ENCODE measurements at regions not wholly inside any gene's neighbourhood (a gene's known extent, or its start where the extent isn't known, plus 50 kb on each side); places are given as distances from the start of the nearest gene placed in this dataset.

DNA sequence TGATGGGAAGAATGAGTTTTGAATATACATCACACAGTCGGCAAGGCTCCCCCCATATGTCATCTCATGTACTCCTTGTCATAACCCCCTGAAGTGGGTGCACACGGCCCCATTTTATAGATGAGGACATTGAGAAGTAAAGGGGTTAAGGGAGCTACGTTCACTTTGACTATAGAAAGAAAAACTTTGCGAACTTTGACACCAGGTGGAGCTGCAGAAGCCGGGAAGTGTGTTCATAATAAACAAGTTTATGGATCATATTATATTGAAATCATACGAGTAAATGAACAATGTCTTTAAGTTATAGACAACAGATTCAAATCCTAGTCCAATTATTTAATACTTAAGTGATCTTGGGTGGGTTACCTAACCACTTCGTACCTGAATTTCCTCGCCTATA, 203.8 kb upstream of the PITX2 start:
- H3K9me3 ChIP-seq (ENCODE audit: insufficient read depth, low read length): no peaks in the 10 kb centered on the region
- H3K4me1 ChIP-seq (ENCODE audit: insufficient read depth, insufficient read length): no peaks in the 10 kb centered on the region
- TF ChIP-seq YY1 (IDR thresholded peaks at IDR 0.05; ENCODE audit: insufficient read depth, insufficient read length): no peak
- TF ChIP-seq SUZ12 (IDR thresholded peaks at IDR 0.05; ENCODE audit: extremely low read depth, insufficient read depth, insufficient read length): no peak
- no peak for TF ChIP-seq ZNF274 (IDR thresholded peaks at IDR 0.05; ENCODE audit: low read depth, low read length)
- H3K9ac ChIP-seq (ENCODE audit: insufficient read length, low read depth): no peak overlapping the region
- no peak for DNase-seq (ENCODE audit: low read depth, low spot score)
- no peaks in the 10 kb centered on the region for H3K36me3 ChIP-seq (ENCODE audit: insufficient read depth, insufficient read length, low read length)
- H3K27me3 ChIP-seq (ENCODE audit: insufficient read depth, insufficient read length): no peaks in the 10 kb centered on the region
- no peak overlapping the region for H3K4me3 ChIP-seq (ENCODE audit: insufficient read length, low read depth)

DNA sequence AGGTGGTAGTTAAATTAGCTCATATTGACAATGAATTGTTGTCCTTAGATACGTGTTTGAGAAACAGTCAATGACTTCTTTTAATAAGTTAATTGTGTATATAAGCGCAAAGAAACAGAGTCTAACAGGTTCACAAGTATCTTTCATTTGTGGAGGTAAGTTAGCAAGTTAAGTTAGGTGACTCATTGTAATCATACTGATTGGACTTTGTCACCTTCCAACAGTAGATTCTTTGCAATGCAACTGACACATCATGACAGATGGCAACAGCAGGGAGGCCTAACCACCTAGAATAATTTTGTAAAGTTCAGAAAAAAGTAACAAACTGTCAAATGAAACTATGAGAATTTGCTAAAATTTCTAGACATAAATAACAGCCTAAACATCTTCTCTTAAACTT, 207.6 kb upstream of the PITX2 start:
- Histone ChIP-seq H3K27me3 (ENCODE audit: insufficient read depth, insufficient read length) (no peaks in the 10 kb centered on the region), H3K9ac (ENCODE audit: insufficient read length, low read depth) (no peak overlapping the region), H3K4me1 (ENCODE audit: insufficient read depth, insufficient read length) (no peaks in the 10 kb centered on the region), H3K9me3 (ENCODE audit: insufficient read depth, low read length) (no peaks in the 10 kb centered on the region), H3K36me3 (ENCODE audit: insufficient read depth, insufficient read length, low read length) (no peaks in the 10 kb centered on the region), H3K4me3 (ENCODE audit: insufficient read length, low read depth) (no peak overlapping the region)
- no peak for TF ChIP-seq YY1 (IDR thresholded peaks at IDR 0.05; ENCODE audit: insufficient read depth, insufficient read length)
- TF ChIP-seq SUZ12 (IDR thresholded peaks at IDR 0.05; ENCODE audit: extremely low read depth, insufficient read depth, insufficient read length): no peak
- no peak for TF ChIP-seq ZNF274 (IDR thresholded peaks at IDR 0.05; ENCODE audit: low read depth, low read length)
- no peak for DNase-seq (ENCODE audit: low read depth, low spot score)

DNA sequence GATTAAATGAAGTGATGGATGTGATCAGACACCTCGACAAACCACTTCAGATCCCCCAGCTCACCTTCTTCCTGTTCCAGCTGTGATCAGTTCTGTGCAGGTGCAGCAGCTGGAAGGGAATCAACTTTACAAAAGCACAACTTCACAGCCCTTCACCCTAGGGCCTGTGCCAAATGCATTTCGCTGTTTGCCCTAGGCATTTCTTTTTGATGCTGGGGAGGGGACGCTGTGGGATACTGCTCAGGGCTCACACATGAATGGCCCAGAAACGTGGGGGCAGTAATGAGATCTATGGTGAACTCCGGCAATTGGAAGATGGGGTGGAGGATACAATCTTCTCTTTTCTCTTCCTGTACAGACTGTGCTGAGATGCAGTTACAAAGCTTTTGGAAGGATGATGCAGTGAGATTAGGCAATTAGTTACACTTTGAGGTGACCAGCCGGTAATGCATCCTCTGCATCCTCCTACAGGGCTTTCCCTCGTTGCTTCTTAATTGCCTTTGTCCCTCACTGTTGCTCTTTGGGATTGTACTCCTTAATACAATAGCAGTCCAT, 215.1 kb upstream of the PITX2 start:
- TF ChIP-seq SUZ12 (IDR thresholded peaks at IDR 0.05; ENCODE audit: extremely low read depth, insufficient read depth, insufficient read length) (no peak), ZNF274 (IDR thresholded peaks at IDR 0.05; ENCODE audit: low read depth, low read length) (no peak), YY1 (IDR thresholded peaks at IDR 0.05; ENCODE audit: insufficient read depth, insufficient read length) (no peak)
- Histone ChIP-seq H3K4me1 (ENCODE audit: insufficient read depth, insufficient read length) (no peaks in the 10 kb centered on the region), H3K27me3 (ENCODE audit: insufficient read depth, insufficient read length) (no peaks in the 10 kb centered on the region), H3K4me3 (ENCODE audit: insufficient read length, low read depth) (no peak overlapping the region), H3K9me3 (ENCODE audit: insufficient read depth, low read length) (no peaks in the 10 kb centered on the region), H3K9ac (ENCODE audit: insufficient read length, low read depth) (no peak overlapping the region), H3K36me3 (ENCODE audit: insufficient read depth, insufficient read length, low read length) (no peaks in the 10 kb centered on the region)
- no peak for DNase-seq (ENCODE audit: low read depth, low spot score)

DNA sequence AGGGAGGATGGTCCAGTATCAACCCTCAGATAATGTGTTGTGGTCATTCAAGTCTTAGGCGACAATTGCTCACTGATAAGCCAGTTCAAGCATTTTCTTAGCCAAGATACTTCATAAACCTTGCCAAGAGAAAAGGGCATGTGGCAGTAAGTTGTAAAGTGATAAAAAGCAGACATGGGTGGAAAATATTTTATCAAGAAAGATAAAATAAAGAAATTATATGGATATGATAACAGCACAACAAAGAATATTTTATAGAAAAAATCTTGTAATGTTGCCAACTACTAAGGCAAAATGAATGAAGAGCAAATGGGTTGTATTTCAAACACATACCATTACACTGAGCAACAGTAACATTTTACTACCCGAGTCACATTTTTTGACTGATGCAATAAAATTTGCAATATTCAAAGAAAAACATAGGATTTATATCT, 217.4 kb upstream of the PITX2 start:
- Histone ChIP-seq H3K9ac (ENCODE audit: insufficient read length, low read depth) (no peak overlapping the region), H3K9me3 (ENCODE audit: insufficient read depth, low read length) (no peaks in the 10 kb centered on the region), H3K4me1 (ENCODE audit: insufficient read depth, insufficient read length) (no peaks in the 10 kb centered on the region), H3K4me3 (ENCODE audit: insufficient read length, low read depth) (no peak overlapping the region), H3K36me3 (ENCODE audit: insufficient read depth, insufficient read length, low read length) (no peaks in the 10 kb centered on the region), H3K27me3 (ENCODE audit: insufficient read depth, insufficient read length) (no peaks in the 10 kb centered on the region)
- no peak for DNase-seq (ENCODE audit: low read depth, low spot score)
- TF ChIP-seq ZNF274 (IDR thresholded peaks at IDR 0.05; ENCODE audit: low read depth, low read length) (no peak), YY1 (IDR thresholded peaks at IDR 0.05; ENCODE audit: insufficient read depth, insufficient read length) (no peak), SUZ12 (IDR thresholded peaks at IDR 0.05; ENCODE audit: extremely low read depth, insufficient read depth, insufficient read length) (no peak)

DNA sequence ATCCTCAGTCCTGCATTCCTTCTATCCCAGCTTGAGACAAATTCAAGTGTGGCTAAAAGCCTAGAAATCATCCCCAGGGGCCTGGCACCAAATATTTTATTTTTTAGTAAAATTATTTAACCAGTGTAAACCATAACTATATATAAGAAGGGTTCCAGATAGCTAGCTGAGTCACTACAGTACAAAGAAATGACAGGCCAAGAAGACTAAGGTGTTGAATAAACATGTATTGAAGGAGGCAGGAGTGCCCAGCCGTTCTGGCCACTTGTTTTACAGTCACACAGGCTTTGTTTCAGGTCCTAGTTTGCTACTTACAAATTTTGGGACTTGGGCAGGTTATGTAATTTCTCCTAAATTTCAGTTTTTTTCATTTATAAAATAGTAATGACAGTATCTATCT, 225.9 kb upstream of the PITX2 start:
- Histone ChIP-seq H3K36me3 (ENCODE audit: insufficient read depth, insufficient read length, low read length) (no peaks in the 10 kb centered on the region), H3K9me3 (ENCODE audit: insufficient read depth, low read length) (no peaks in the 10 kb centered on the region), H3K9ac (ENCODE audit: insufficient read length, low read depth) (no peak overlapping the region), H3K4me3 (ENCODE audit: insufficient read length, low read depth) (no peak overlapping the region), H3K4me1 (ENCODE audit: insufficient read depth, insufficient read length) (no peaks in the 10 kb centered on the region), H3K27me3 (ENCODE audit: insufficient read depth, insufficient read length) (no peaks in the 10 kb centered on the region)
- no peak for TF ChIP-seq YY1 (IDR thresholded peaks at IDR 0.05; ENCODE audit: insufficient read depth, insufficient read length)
- TF ChIP-seq ZNF274 (IDR thresholded peaks at IDR 0.05; ENCODE audit: low read depth, low read length): no peak
- TF ChIP-seq SUZ12 (IDR thresholded peaks at IDR 0.05; ENCODE audit: extremely low read depth, insufficient read depth, insufficient read length): no peak
- DNase-seq (ENCODE audit: low read depth, low spot score): no peak

DNA sequence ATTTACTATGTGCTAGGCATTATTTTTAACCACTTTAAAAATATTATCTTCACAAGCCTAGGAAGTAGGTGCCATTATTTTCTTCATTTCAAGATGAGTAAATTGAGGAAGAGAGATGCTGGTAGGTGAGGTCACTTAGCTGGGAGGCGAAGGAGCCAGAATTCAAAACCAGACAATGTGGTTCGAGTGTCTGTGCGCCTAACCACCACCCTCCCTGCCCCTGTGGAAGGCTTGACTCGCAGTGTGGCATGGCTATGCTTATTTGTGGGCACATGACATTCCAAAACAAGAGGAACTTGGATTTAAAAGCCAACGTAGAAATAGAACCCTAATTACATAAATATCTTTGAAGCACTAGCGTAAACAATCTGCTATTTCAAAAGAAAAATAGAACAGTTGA, 226.6 kb upstream of the PITX2 start:
- Histone ChIP-seq H3K9me3 (ENCODE audit: insufficient read depth, low read length) (no peaks in the 10 kb centered on the region), H3K36me3 (ENCODE audit: insufficient read depth, insufficient read length, low read length) (no peaks in the 10 kb centered on the region), H3K9ac (ENCODE audit: insufficient read length, low read depth) (no peak overlapping the region), H3K4me3 (ENCODE audit: insufficient read length, low read depth) (no peak overlapping the region), H3K27me3 (ENCODE audit: insufficient read depth, insufficient read length) (no peaks in the 10 kb centered on the region), H3K4me1 (ENCODE audit: insufficient read depth, insufficient read length) (no peaks in the 10 kb centered on the region)
- no peak for TF ChIP-seq ZNF274 (IDR thresholded peaks at IDR 0.05; ENCODE audit: low read depth, low read length)
- no peak for DNase-seq (ENCODE audit: low read depth, low spot score)

DNA sequence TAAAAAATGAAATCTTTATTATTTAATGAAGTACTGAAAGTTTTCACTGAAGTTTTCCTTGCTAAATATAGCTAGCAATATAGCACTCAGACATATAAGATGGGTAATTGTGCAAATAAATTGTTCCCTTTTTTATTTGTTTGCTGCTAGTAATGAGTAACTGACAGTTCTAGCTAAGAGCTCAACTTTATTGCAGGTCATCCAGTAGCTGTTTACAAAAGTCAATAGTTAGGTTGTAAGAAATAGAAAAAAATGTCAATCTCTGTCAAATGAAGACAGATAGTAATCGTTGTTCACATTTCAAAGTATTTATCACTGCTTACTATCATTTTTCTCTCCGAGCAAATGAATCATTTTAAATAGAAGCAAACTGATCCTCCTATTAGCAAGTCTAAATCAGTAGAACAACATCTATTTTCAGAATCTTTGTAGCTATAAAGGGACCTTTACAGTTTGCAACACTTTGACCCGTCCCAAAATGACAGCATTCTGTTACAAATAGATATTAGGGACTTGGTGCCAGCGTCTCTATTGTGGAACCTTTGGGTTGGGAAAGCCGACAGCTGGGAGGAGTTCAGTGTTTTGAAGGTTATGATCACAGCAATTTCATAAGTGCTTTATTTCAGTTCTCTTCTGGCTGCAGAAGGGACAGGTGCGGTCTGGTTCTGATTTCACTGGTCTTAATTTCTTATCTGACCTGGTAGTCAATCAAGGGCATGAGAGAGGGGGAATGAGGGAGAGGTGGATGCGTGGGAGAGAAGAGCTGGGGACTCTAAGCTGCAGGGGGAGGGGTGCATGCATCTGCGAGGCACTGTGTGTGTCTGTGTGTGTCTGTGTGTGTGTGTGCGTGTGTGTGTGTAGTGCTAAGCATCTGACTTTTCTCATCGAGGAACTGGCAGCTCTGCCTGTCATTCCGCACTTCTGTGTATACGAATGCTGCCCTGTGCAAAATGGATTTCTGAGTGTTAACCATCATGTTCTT, 227.9 kb upstream of the PITX2 start:
- no peaks in the 10 kb centered on the region for H3K36me3 ChIP-seq (ENCODE audit: insufficient read depth, insufficient read length, low read length)
- H3K27me3 ChIP-seq (ENCODE audit: insufficient read depth, insufficient read length): no peaks in the 10 kb centered on the region
- H3K9me3 ChIP-seq (ENCODE audit: insufficient read depth, low read length): no peaks in the 10 kb centered on the region
- DNase-seq (ENCODE audit: low read depth, low spot score): no peak
- H3K4me1 ChIP-seq (ENCODE audit: insufficient read depth, insufficient read length): no peaks in the 10 kb centered on the region
- TF ChIP-seq SUZ12 (IDR thresholded peaks at IDR 0.05; ENCODE audit: extremely low read depth, insufficient read depth, insufficient read length): no peak
- TF ChIP-seq ZNF274 (IDR thresholded peaks at IDR 0.05; ENCODE audit: low read depth, low read length): no peak
- TF ChIP-seq YY1 (IDR thresholded peaks at IDR 0.05; ENCODE audit: insufficient read depth, insufficient read length): no peak
- no peak overlapping the region for H3K4me3 ChIP-seq (ENCODE audit: insufficient read length, low read depth)
- no peak overlapping the region for H3K9ac ChIP-seq (ENCODE audit: insufficient read length, low read depth)

Measured in NT2/D1 (cell line).